DOHH2 (cell line): ENCODE measurements at regions not wholly inside any gene's neighbourhood (a gene's known extent, or its start where the extent isn't known, plus 50 kb on each side); places are given as distances from the start of the nearest gene placed in this dataset.

Experiments used
- CTCF ChIP-seq: fragments of 200-600 bp; sonication (generic); IDR thresholded peaks from one replicate; pipeline ENCODE4 v1.5.1; 2014; ENCODE audit warnings: antibody characterized with exemption, mild to moderate bottlenecking, low read depth, low read length; ENCODE audit not compliant: poor library complexity, severe bottlenecking
- EZH2phosphoT487 ChIP-seq: fragments of 200-600 bp; sonication (generic); IDR thresholded peaks from 2 replicates; pipeline ENCODE4 v1.6.1; 2017; ENCODE audit warnings: borderline replicate concordance, mild to moderate bottlenecking, antibody characterized with exemption, low read length, moderate library complexity, mixed read lengths

GRCh38 chr10:65622608-65623007, 1303.2 kb upstream of the LRRTM3 start:
- TF ChIP-seq CTCF (no peak), EZH2phosphoT487 (no peak)
